DND-41 (cell line): ENCODE measurements at regions not wholly inside any gene's neighbourhood (a gene's known extent, or its start where the extent isn't known, plus 50 kb on each side); places are given as distances from the start of the nearest gene placed in this dataset.

Experiments used
- EZH2 ChIP-seq: IDR thresholded peaks from 3 replicates; pipeline ENCODE4 v1.6.1; 2012; ENCODE audit warnings: borderline replicate concordance, low read depth, mild to moderate bottlenecking, moderate library complexity, low read length, inconsistent platforms; ENCODE audit not compliant: severe bottlenecking
- TF ChIP-seq, protein P1 (sequence below): IDR thresholded peaks from 2 replicates; pipeline ENCODE4 v1.5.1; 2012; ENCODE audit warnings: borderline replicate concordance, low read length, moderate library complexity, mild to moderate bottlenecking; ENCODE audit not compliant: poor library complexity, severe bottlenecking; ENCODE audit errors: extremely low read depth

DNA sequence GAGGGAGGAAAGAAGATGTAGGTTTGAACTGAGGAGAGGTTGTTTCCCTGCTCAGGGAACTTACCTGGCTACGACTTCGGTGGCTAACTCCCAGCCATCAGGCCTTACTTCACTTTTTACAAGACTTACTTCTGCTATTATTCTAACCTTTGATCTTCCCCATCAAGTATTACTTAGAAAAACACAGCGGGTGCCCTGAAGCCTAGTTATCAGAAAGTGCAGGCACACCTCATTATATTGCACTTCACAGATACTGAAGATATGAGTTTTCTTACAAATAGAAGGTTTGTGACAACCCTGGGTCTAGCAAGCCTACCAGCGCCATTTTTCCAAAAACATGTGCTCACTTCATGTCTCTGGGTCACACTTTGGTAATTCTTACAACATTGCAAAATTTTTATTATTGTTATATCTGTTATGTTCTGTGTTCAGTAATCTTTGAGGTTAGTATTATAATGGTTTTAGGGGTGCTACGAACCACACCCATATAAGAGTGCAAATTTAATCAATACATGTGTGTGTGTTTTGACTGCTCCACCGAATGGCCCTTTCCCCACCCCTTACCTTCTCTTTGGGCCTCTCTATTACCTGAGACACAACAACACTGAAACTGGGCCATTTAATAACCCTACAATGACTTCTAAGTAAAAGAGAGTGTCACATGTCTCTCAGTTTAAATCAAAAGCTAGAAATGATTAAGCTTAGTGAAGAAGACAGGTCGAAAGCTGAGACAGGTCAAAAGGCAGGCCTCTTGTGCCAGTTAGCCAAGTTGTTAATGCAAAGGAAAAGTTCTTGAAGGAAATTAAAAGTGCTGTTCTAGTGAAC, 2102.7 kb upstream of the WWC1 start:
- TF ChIP-seq, protein P1, sequence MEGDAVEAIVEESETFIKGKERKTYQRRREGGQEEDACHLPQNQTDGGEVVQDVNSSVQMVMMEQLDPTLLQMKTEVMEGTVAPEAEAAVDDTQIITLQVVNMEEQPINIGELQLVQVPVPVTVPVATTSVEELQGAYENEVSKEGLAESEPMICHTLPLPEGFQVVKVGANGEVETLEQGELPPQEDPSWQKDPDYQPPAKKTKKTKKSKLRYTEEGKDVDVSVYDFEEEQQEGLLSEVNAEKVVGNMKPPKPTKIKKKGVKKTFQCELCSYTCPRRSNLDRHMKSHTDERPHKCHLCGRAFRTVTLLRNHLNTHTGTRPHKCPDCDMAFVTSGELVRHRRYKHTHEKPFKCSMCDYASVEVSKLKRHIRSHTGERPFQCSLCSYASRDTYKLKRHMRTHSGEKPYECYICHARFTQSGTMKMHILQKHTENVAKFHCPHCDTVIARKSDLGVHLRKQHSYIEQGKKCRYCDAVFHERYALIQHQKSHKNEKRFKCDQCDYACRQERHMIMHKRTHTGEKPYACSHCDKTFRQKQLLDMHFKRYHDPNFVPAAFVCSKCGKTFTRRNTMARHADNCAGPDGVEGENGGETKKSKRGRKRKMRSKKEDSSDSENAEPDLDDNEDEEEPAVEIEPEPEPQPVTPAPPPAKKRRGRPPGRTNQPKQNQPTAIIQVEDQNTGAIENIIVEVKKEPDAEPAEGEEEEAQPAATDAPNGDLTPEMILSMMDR: no peak
- no peak for TF ChIP-seq EZH2
